Vagina (tissue), 2 donors: ENCODE measurements at regions not wholly inside any gene's neighbourhood (a gene's known extent, or its start where the extent isn't known, plus 50 kb on each side); places are given as distances from the start of the nearest gene placed in this dataset.

Source experiments
- DNase-seq, 2 donors: peaks; one replicate each; pipeline ENCODE4 v3.0.0-alpha.2; 2017; ENCODE audit errors: extremely low spot score in 2 of 2
- H3K27ac ChIP-seq: fragments of 200-600 bp; sonication (generic); one replicate; pipeline ENCODE4 v1.5.1; 2019
- H3K27me3 ChIP-seq: fragments of 200-600 bp; sonication (generic); one replicate; pipeline ENCODE4 v1.5.1; 2019
- H3K36me3 ChIP-seq, 2 donors: fragments of 200-600 bp; sonication (generic); one replicate each; pipeline ENCODE4 v1.5.1; 2017 to 2019
- H3K4me1 ChIP-seq: fragments of 200-600 bp; sonication (generic); one replicate; pipeline ENCODE4 v1.5.1; 2019
- H3K4me3 ChIP-seq, 2 donors: fragments of 200-600 bp; sonication (generic); 1 replicate in 1 of 2; 2 replicates in 1 of 2; pipeline ENCODE4 v1.5.1; 2016 to 2019
- H3K9me3 ChIP-seq: fragments of 200-600 bp; sonication (generic); one replicate; pipeline ENCODE4 v1.5.1; 2019
- CTCF ChIP-seq, 3 experiments: fragments of 450-650 bp in 2 of 3; fragments of 200-600 bp in 1 of 3; sonication (generic) in 1 of 3; IDR thresholded peaks; one replicate each; pipeline ENCODE4 v1.5.1; 2017 to 2019; ENCODE audit warnings: antibody characterized with exemption in 3 of 3, mild to moderate bottlenecking in 2 of 3, moderate library complexity in 2 of 3
- POLR2A ChIP-seq, 2 donors: fragments of 450-650 bp; IDR thresholded peaks; one replicate each; pipeline ENCODE4 v1.6.1; 2017; ENCODE audit warnings: antibody characterized with exemption in 2 of 2, mild to moderate bottlenecking in 2 of 2, moderate library complexity in 2 of 2
- POLR2AphosphoS5 ChIP-seq, 2 donors: sonication (generic); formaldehyde crosslinking; IDR thresholded peaks; one replicate each; pipeline ENCODE4 v1.9.0; 2017; ENCODE audit warnings: antibody characterized with exemption in 2 of 2, mild to moderate bottlenecking in 2 of 2, low read depth in 1 of 2; ENCODE audit not compliant: insufficient read depth in 1 of 2
- intact Hi-C: fragments of 100-400 bp; cut with DNase I; formaldehyde crosslinking; loops from one replicate; pipeline ENCODE4 v1.15.1; 2023

GRCh38 chr12:127306604-127307215, 960.3 kb upstream of the TMEM132C start:
- Histone ChIP-seq H3K36me3 (no peaks in the 10 kb centered on the region), H3K27me3 (no peaks in the 10 kb centered on the region), H3K9me3 (no peaks in the 10 kb centered on the region), H3K27ac (no peak overlapping the region), H3K4me1 (no peaks in the 10 kb centered on the region), H3K4me3 (no peak overlapping the region)
- TF ChIP-seq POLR2AphosphoS5 (IDR thresholded peaks at IDR 0.05; ENCODE audit: insufficient read depth in 1 of 2, low read depth in 1 of 2) (no peak), CTCF (IDR thresholded peaks at IDR 0.05) (no peak), POLR2A (IDR thresholded peaks at IDR 0.05) (no peak)
- DNase-seq: no peak
- intact Hi-C loops: no loop called here

GRCh38 chr12:127307528-127307927, 959.4 kb upstream of the TMEM132C start:
- Histone ChIP-seq H3K9me3 (no peaks in the 10 kb centered on the region), H3K27ac (no peak overlapping the region), H3K36me3 (no peaks in the 10 kb centered on the region), H3K4me3 (no peak overlapping the region), H3K27me3 (no peaks in the 10 kb centered on the region), H3K4me1 (no peaks in the 10 kb centered on the region)
- DNase-seq: no peak
- intact Hi-C loops: no loop called here
- no peak for TF ChIP-seq POLR2AphosphoS5 (IDR thresholded peaks at IDR 0.05; ENCODE audit: insufficient read depth in 1 of 2, low read depth in 1 of 2)
- TF ChIP-seq CTCF (IDR thresholded peaks at IDR 0.05): no peak
- no peak for TF ChIP-seq POLR2A (IDR thresholded peaks at IDR 0.05)

- no peaks in the 10 kb centered on the region for H3K4me1 ChIP-seq
- no peak overlapping the region for H3K27ac ChIP-seq
- H3K27me3 ChIP-seq: no peaks in the 10 kb centered on the region
- H3K9me3 ChIP-seq: no peaks in the 10 kb centered on the region
- peak in 1 of 2 donors; percentile 28 for DNase-seq
- no peaks in the 10 kb centered on the region for H3K36me3 ChIP-seq
- intact Hi-C loops: no loop called here
- H3K4me3 ChIP-seq: no peak overlapping the region
- TF ChIP-seq POLR2AphosphoS5 (IDR thresholded peaks at IDR 0.05; ENCODE audit: insufficient read depth in 1 of 2, low read depth in 1 of 2): no peak
- no peak for TF ChIP-seq CTCF (IDR thresholded peaks at IDR 0.05)
- no peak for TF ChIP-seq POLR2A (IDR thresholded peaks at IDR 0.05)
These were observed 958.8 kb upstream of the TMEM132C start for GRCh38 chr12:127308148-127308547.

- no peak for TF ChIP-seq POLR2AphosphoS5 (IDR thresholded peaks at IDR 0.05; ENCODE audit: insufficient read depth in 1 of 2, low read depth in 1 of 2)
- no peak for TF ChIP-seq CTCF (IDR thresholded peaks at IDR 0.05)
- no peak for TF ChIP-seq POLR2A (IDR thresholded peaks at IDR 0.05)
- H3K4me1 ChIP-seq: no peaks in the 10 kb centered on the region
- no peaks in the 10 kb centered on the region for H3K27me3 ChIP-seq
- H3K4me3 ChIP-seq: no peak overlapping the region
- H3K27ac ChIP-seq: no peak overlapping the region
- intact Hi-C loops: no loop called here
- no peak for DNase-seq
- H3K36me3 ChIP-seq: no peaks in the 10 kb centered on the region
- no peaks in the 10 kb centered on the region for H3K9me3 ChIP-seq
These were observed 956.4 kb upstream of the TMEM132C start for GRCh38 chr12:127310548-127310947.

GRCh38 chr12:127311720-127312364, 955.1 kb upstream of the TMEM132C start:
- Histone ChIP-seq H3K4me1 (no peaks in the 10 kb centered on the region), H3K9me3 (no peaks in the 10 kb centered on the region), H3K27ac (no peak overlapping the region), H3K27me3 (no peaks in the 10 kb centered on the region), H3K4me3 (no peak overlapping the region), H3K36me3 (no peaks in the 10 kb centered on the region)
- DNase-seq: no peak
- TF ChIP-seq CTCF (IDR thresholded peaks at IDR 0.05) (no peak), POLR2A (IDR thresholded peaks at IDR 0.05) (no peak), POLR2AphosphoS5 (IDR thresholded peaks at IDR 0.05; ENCODE audit: insufficient read depth in 1 of 2, low read depth in 1 of 2) (no peak)
- intact Hi-C loops: no loop called here
